ENCODE measurements at regions not wholly inside any gene's neighbourhood (a gene's known extent, or its start where the extent isn't known, plus 50 kb on each side); places are given as distances from the start of the nearest gene placed in this dataset.

DNA sequence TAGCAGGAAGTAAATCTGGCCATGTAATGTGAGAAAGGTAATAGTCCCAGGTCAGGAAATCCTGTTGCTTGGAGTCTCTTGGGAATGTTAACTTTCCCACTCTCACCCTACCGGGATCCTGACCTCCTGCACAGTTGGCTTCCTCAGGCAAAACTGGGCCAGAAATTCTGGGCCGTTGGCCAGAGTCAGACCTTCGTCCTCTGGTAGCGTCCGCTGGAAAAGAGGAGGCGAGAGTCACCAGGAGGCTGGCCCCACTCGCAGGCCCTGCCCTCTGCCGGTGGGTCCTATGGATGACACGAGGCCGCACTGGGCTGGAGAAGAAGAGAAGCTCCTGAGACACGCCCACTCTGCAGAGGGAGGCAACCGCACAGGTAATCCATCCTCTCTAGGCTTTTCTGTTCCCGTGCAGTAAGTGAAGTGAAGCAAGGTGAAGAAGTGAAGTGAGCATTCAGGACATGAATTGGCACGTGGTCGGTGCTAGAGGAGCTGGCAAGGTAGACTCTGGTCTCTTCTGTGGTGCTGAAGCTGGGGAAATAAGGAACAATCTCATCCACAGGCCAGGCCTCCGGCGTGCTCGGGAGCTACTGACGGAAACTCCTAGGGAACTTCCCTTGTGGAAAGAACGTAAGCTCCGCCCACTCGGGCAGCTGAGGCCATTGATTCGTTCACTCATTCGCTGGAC lies 182.7 kb upstream of the GLI2 start:
- H3K9me3 ChIP-seq (replicated peaks; ENCODE audit: control insufficient read depth, insufficient read depth, low read depth, low read length), result no peaks in the 10 kb centered on the region
- H2AFZ ChIP-seq (ENCODE audit: low read depth, low read length), result no peak overlapping the region
- ChIA-PET POLR2A (interaction anchor here (0.6 kb wide), 1 partner anchor 28 kb away, joined by 3 read pairs; no protein-coding TSS in a partner anchor), CTCF (ENCODE audit: low intra/inter-chr PET ratio) (no interaction called here)
- H3K4me3 ChIP-seq, result no peak overlapping the region
- FAIRE-seq (peak; percentile 84), ATAC-seq (peak; percentile 100), DNase-seq (ENCODE audit: extremely low read depth in 1 of 4, low spot score in 3 of 4) (peak; percentile 75 to 90 (median 84))
- intact Hi-C loops (cut with micrococcal nuclease) (loop anchor here (2.0 kb wide), 1 partner anchor 210 kb away; no protein-coding TSS in a partner anchor), in situ Hi-C loops (cut with MboI) (no loop called here)
- no TSS peak for BruUV-seq (replicated peaks)
- H3K4me2 ChIP-seq (ENCODE audit: insufficient read depth, low read length), result no peak overlapping the region
- H3K36me3 ChIP-seq (ENCODE audit: control insufficient read depth, insufficient read depth, low read length), result no peaks in the 10 kb centered on the region
- H4K20me1 ChIP-seq (replicated peaks; ENCODE audit: control insufficient read depth, insufficient read depth, low read length), result peaks cover 3% of the 10 kb centered on the region; the same call in 1 of the 2 replicates
- 2% methylated on average over 18 of the region's 24 CpGs for WGBS (ENCODE audit: insufficient coverage, low coverage, missing lambda C conversion rate)
- peaks cover 5 to 18% of the 10 kb centered on the region in 2 experiments; a peak in 3 of 5 replicates for H3K27me3 ChIP-seq (ENCODE audit: control insufficient read depth in 2 of 2, insufficient read depth in 2 of 2, low read length in 2 of 2)
- H3K27ac ChIP-seq (ENCODE audit: extremely low read depth, low read depth, low read length), result no peak overlapping the region
- no peaks in the 10 kb centered on the region for H3K79me2 ChIP-seq (ENCODE audit: control insufficient read depth, insufficient read depth, low read length)
- H3K9ac ChIP-seq (ENCODE audit: insufficient read depth in 1 of 2, low read depth in 2 of 2, low read length in 2 of 2), result no peak overlapping the region
- no peaks in the 10 kb centered on the region for H3K4me1 ChIP-seq (replicated peaks in 1 of 2; ENCODE audit: control insufficient read depth in 2 of 2, insufficient read depth in 2 of 2, low read length in 2 of 2)
- no peaks in the 10 kb centered on the region for H3K9me1 ChIP-seq (ENCODE audit: control insufficient read depth, insufficient read depth, low read length)
- no peak for TF ChIP-seq RFX5 (IDR thresholded peaks at IDR 0.05; ENCODE audit: low read depth, low read length)
- 0 out of 2 replicates have a peak, but pooled peaks have one; percentile 24 for TF ChIP-seq MTA3 (IDR thresholded peaks at IDR 0.05; ENCODE audit: borderline replicate concordance)
- no peak for TF ChIP-seq TAL1 (IDR thresholded peaks at IDR 0.05)
- TF ChIP-seq ZFP30 (CRISPR knock-in tag; IDR thresholded peaks at IDR 0.05; ENCODE audit: borderline replicate concordance), result no peak
- no peak for TF ChIP-seq BRD9 (IDR thresholded peaks at IDR 0.05; ENCODE audit: low read depth, partially characterized antibody)
- TF ChIP-seq TCF7 (IDR thresholded peaks at IDR 0.05; ENCODE audit: borderline replicate concordance), result no peak
- TF ChIP-seq ETV5 (CRISPR knock-in tag; IDR thresholded peaks at IDR 0.05; ENCODE audit: low read depth), result 0 out of 2 replicates have a peak, but pooled peaks have one; percentile 29
- TF ChIP-seq SMC3 (conservative IDR thresholded peaks at IDR 0.05; ENCODE audit: insufficient read depth, low read depth, low read length), result peak; percentile 54
- peak; percentile 42 to 65 for TF ChIP-seq RAD21 (CRISPR knock-in tag; conservative IDR thresholded peaks at IDR 0.05 in 1 of 2, IDR thresholded peaks at IDR 0.05 in 1 of 2)
- TF ChIP-seq, protein P1, sequence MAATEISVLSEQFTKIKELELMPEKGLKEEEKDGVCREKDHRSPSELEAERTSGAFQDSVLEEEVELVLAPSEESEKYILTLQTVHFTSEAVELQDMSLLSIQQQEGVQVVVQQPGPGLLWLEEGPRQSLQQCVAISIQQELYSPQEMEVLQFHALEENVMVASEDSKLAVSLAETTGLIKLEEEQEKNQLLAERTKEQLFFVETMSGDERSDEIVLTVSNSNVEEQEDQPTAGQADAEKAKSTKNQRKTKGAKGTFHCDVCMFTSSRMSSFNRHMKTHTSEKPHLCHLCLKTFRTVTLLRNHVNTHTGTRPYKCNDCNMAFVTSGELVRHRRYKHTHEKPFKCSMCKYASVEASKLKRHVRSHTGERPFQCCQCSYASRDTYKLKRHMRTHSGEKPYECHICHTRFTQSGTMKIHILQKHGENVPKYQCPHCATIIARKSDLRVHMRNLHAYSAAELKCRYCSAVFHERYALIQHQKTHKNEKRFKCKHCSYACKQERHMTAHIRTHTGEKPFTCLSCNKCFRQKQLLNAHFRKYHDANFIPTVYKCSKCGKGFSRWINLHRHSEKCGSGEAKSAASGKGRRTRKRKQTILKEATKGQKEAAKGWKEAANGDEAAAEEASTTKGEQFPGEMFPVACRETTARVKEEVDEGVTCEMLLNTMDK (IDR thresholded peaks at IDR 0.05; ENCODE audit: borderline replicate concordance, insufficient read depth, low read depth, low read length, poor library complexity, severe bottlenecking), result peak; percentile 30
- TF ChIP-seq ZKSCAN8 (CRISPR knock-in tag; IDR thresholded peaks at IDR 0.05), result no peak
- no peak for TF ChIP-seq SAFB (IDR thresholded peaks at IDR 0.05; ENCODE audit: borderline replicate concordance, low read depth, low read length)
- TF ChIP-seq CTBP1 (IDR thresholded peaks at IDR 0.05; ENCODE audit: borderline replicate concordance), result peak; percentile 51; the same call in 1 of the 2 replicates
- TF ChIP-seq ZNF224 (CRISPR knock-in tag; IDR thresholded peaks at IDR 0.05), result no peak
- TF ChIP-seq BHLHE40 (IDR thresholded peaks at IDR 0.05; ENCODE audit: low read length), result 0 out of 2 replicates have a peak, but pooled peaks have one; percentile 6
- TF ChIP-seq MAZ (CRISPR knock-in tag; conservative IDR thresholded peaks at IDR 0.05 in 1 of 2, IDR thresholded peaks at IDR 0.05 in 1 of 2), result peak in 1 of 2 experiments; percentile 57; a peak in 2 of 4 replicates
- TF ChIP-seq, protein P2, sequence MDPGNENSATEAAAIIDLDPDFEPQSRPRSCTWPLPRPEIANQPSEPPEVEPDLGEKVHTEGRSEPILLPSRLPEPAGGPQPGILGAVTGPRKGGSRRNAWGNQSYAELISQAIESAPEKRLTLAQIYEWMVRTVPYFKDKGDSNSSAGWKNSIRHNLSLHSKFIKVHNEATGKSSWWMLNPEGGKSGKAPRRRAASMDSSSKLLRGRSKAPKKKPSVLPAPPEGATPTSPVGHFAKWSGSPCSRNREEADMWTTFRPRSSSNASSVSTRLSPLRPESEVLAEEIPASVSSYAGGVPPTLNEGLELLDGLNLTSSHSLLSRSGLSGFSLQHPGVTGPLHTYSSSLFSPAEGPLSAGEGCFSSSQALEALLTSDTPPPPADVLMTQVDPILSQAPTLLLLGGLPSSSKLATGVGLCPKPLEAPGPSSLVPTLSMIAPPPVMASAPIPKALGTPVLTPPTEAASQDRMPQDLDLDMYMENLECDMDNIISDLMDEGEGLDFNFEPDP (CRISPR knock-in tag; IDR thresholded peaks at IDR 0.05), result no peak
- TF ChIP-seq ZFP36 (IDR thresholded peaks at IDR 0.05; ENCODE audit: low read depth, low read length, partially characterized antibody), result peak; percentile 9
- no peak for TF ChIP-seq TRIM24 (IDR thresholded peaks at IDR 0.05)
